Adrenal gland (tissue), 9 donors: ENCODE measurements at regions not wholly inside any gene's neighbourhood (a gene's known extent, or its start where the extent isn't known, plus 50 kb on each side); places are given as distances from the start of the nearest gene placed in this dataset.

Experiments
- DNase-seq, 7 donors: peaks; one replicate each; pipeline ENCODE4 v3.0.0-alpha.2; 2019 to 2020
- H3K27ac ChIP-seq, 5 donors: fragments of 200-600 bp; sonication (generic) in 4 of 5; 1 replicate in 3 of 5; 2 replicates in 2 of 5; pipeline versions ENCODE4 v1.5.1 to v1.8.0; 2016 to 2020; ENCODE audit warnings: mild to moderate bottlenecking in 1 of 5
- H3K27me3 ChIP-seq: fragments of 200-600 bp; 2 replicates; pipeline ENCODE4 v1.8.0; 2021
- H3K36me3 ChIP-seq, 2 donors: fragments of 200-600 bp; replicated peaks in 1 of 2; 1 replicate in 1 of 2; 2 replicates in 1 of 2; pipeline versions ENCODE4 v1.5.1 to v1.8.0; 2018 to 2022
- H3K4me1 ChIP-seq, 2 donors: fragments of 200-600 bp; replicated peaks in 1 of 2; 1 replicate in 1 of 2; 2 replicates in 1 of 2; pipeline versions ENCODE4 v1.5.1 to v1.8.0; 2018 to 2021
- H3K4me3 ChIP-seq, 4 donors: fragments of 200-600 bp; sonication (generic) in 3 of 4; one replicate each; pipeline ENCODE4 v1.5.1; 2016 to 2018
- H3K9me3 ChIP-seq, 3 donors: fragments of 200-600 bp; sonication (generic) in 1 of 3; replicated peaks in 1 of 3; 1 replicate in 2 of 3; 2 replicates in 1 of 3; pipeline versions ENCODE4 v1.5.1 to v1.8.0; 2016 to 2021
- CTCF ChIP-seq, 6 experiments: fragments of 450-650 bp in 4 of 6; fragments of 200-600 bp in 2 of 6; sonication (generic) in 1 of 6; IDR thresholded peaks; 1 replicate in 5 of 6; 2 replicates in 1 of 6; pipeline versions ENCODE4 v1.5.1 to v1.8.0; 2016 to 2021; ENCODE audit warnings: antibody characterized with exemption in 6 of 6, mild to moderate bottlenecking in 2 of 6, moderate library complexity in 1 of 6
- POLR2A ChIP-seq, 2 donors: fragments of 450-650 bp; IDR thresholded peaks; one replicate each; pipeline ENCODE4 v1.6.1; 2017; ENCODE audit warnings: antibody characterized with exemption in 2 of 2, mild to moderate bottlenecking in 2 of 2, moderate library complexity in 1 of 2
- WGBS, 4 donors: extraction: QIAGEN DNeasy Blood & Tissue Kit in 2 of 4; methylation state at CpG; one replicate each; pipeline versions ENCODE4 v1.1.5 to v1.1.7; 2013 to 2017; 5-methylcytosine and 5-hydroxymethylcytosine counted together
- intact Hi-C, 2 donors: fragments of 100-400 bp; cut with DNase I; formaldehyde crosslinking; loops; one replicate each; pipeline versions ENCODE4 v1.14.1 to v1.15.0; 2022 to 2023
- donor health status: healthy with polysubstance abuse.
- donor health status: Bipolar disorder and iron deficiency.
- donor health status: DM: yes; HTN: yes; CAD: no.
- donor health status: DM: no; HTN: no; CAD: no.
- donor health status: DM: no; HTN: no; CAD: no.

- 0 to 3% (median 0%) methylated on average over 4 of the region's 4 CpGs for whole genome bisulfite sequencing, 4 donors
- intact Hi-C loops, result loop anchor here in 1 of 2 donors (10.0 kb wide), 1 partner anchor 152 kb away; no protein-coding TSS in a partner anchor
- peak; percentile 43 to 82 (median 65) for TF ChIP-seq CTCF (IDR thresholded peaks at IDR 0.05)
- TF ChIP-seq POLR2A (IDR thresholded peaks at IDR 0.05), result no peak
These were observed 380.5 kb upstream of the CAMK1G start for GRCh38 chr1:209202830-209203532.

GRCh38 chr1:209203533-209203895, 380.0 kb upstream of the CAMK1G start:
- Histone ChIP-seq H3K4me1 (peaks cover 0 to 7% of the 10 kb centered on the region in 2 donors), H3K27ac (no peak overlapping the region), H3K9me3 (no peaks in the 10 kb centered on the region), H3K36me3 (no peaks in the 10 kb centered on the region), H3K4me3 (no peak overlapping the region), H3K27me3 (peaks cover 4% of the 10 kb centered on the region)
- TF ChIP-seq CTCF (IDR thresholded peaks at IDR 0.05) (no peak), POLR2A (IDR thresholded peaks at IDR 0.05) (no peak)
- intact Hi-C loops, result loop anchor here in 1 of 2 donors (10.0 kb wide), 1 partner anchor 151 kb away; no protein-coding TSS in a partner anchor
- no peak for DNase-seq
- 77 to 86% (median 83%) methylated on average over 7 of the region's 7 CpGs for WGBS, 4 donors

More at GRCh38 chr1:209202830-209203532, 380.5 kb upstream of the CAMK1G start:
- DNase-seq, result peak in 4 of 7 donors; percentile 9 to 34 (median 18)
- Histone ChIP-seq H3K27me3 (peaks cover 4% of the 10 kb centered on the region), H3K4me3 (no peak overlapping the region), H3K9me3 (no peaks in the 10 kb centered on the region), H3K4me1 (peaks cover 0 to 4% of the 10 kb centered on the region in 2 donors), H3K27ac (no peak overlapping the region), H3K36me3 (no peaks in the 10 kb centered on the region)

GRCh38 chr1:209205039-209205438, 378.5 kb upstream of the CAMK1G start:
- no peak for TF ChIP-seq POLR2A (IDR thresholded peaks at IDR 0.05)
- no peak for TF ChIP-seq CTCF (IDR thresholded peaks at IDR 0.05)
- DNase-seq, result no peak
- no peaks in the 10 kb centered on the region for H3K9me3 ChIP-seq
- peaks cover 0 to 7% of the 10 kb centered on the region in 2 donors for H3K4me1 ChIP-seq
- no peak overlapping the region for H3K4me3 ChIP-seq
- no peak overlapping the region for H3K27ac ChIP-seq
- no peaks in the 10 kb centered on the region for H3K36me3 ChIP-seq
- H3K27me3 ChIP-seq, result peaks cover 4% of the 10 kb centered on the region
- WGBS, 4 donors, result 71 to 85% (median 73%) methylated on average over 4 of the region's 4 CpGs
- intact Hi-C loops, result loop anchor here (5.0 to 10.0 kb wide), 3 partner anchors 147 to 553 kb away; no protein-coding TSS in a partner anchor

- peaks cover 0 to 7% of the 10 kb centered on the region in 2 donors for H3K4me1 ChIP-seq
- TF ChIP-seq POLR2A (IDR thresholded peaks at IDR 0.05) (no peak), CTCF (IDR thresholded peaks at IDR 0.05) (no peak)
- no peak overlapping the region for H3K27ac ChIP-seq
- peaks cover 18% of the 10 kb centered on the region for H3K27me3 ChIP-seq
- intact Hi-C loops, result loop anchor here (5.0 to 10.0 kb wide), 3 partner anchors 145 to 555 kb away; no protein-coding TSS in a partner anchor
- no peaks in the 10 kb centered on the region for H3K9me3 ChIP-seq
- WGBS, 4 donors, result 30 to 46% (median 39%) methylated on average over 9 to 11 of the region's 11 CpGs
- DNase-seq, result no peak
- H3K4me3 ChIP-seq, result peak overlapping the region in 1 of 4 donors; percentile 11
- no peaks in the 10 kb centered on the region for H3K36me3 ChIP-seq
These were observed 376.3 kb upstream of the CAMK1G start for GRCh38 chr1:209207126-209207700.
